HepG2 (cell line): ENCODE measurements at regions not wholly inside any gene's neighbourhood (a gene's known extent, or its start where the extent isn't known, plus 50 kb on each side); places are given as distances from the start of the nearest gene placed in this dataset.

Experiments
- ATAC-seq: fragments of 200-7000 bp; cut with Tn5 transposase; 3 replicates; pipeline ENCODE4 v1.9.1; 2020; ENCODE audit warnings: mild to moderate bottlenecking, moderate library complexity
- BruUV-seq: library from RNA; stranded (reverse); fragments of 400-500 nt; replicated peaks from 2 replicates; lab custom pipeline; 2021; lab: Mats Ljungman, UMichigan
- CTCF ChIA-PET: fragments of 300-600 bp; formaldehyde crosslinking; extraction: SDS; loops from one replicate; lab custom pipeline; 2021; ENCODE audit warnings: low total read pairs, inconsistent platforms, low intra/inter-chr PET ratio; lab: Yijun Ruan, JAX
- POLR2A ChIA-PET: fragments of 350-600 bp; sonication (Branson Sonifier 250); formaldehyde crosslinking; loops from one replicate; lab custom pipeline; 2020; ENCODE audit warnings: antibody characterized with exemption, inconsistent platforms; lab: Yijun Ruan, JAX
- DNase-seq: peaks from one replicate; pipeline ENCODE4 v3.0.0-alpha.2; 2015; ENCODE audit warnings: low spot score
- FAIRE-seq: peaks from 3 replicates; lab custom pipeline; 2011; peaks lifted over from hg19 to GRCh38; lab: Jason Lieb, UNC
- H2AFZ ChIP-seq: one replicate; pipeline ENCODE4 v1.6.1; 2011; ENCODE audit warnings: low read length, inconsistent platforms
- H3K27ac ChIP-seq: fragments of 300-600 bp; 3 replicates; pipeline ENCODE4 v1.8.0; 2011; ENCODE audit warnings: mixed run types, mild to moderate bottlenecking, mixed read lengths, low read length, inconsistent platforms; ENCODE audit not compliant: insufficient read depth; ENCODE audit errors: extremely low read length
- H3K27me3 ChIP-seq, 2 experiments: fragments of 200-600 bp in 1 of 2; 2 replicates in 1 of 2; 3 replicates in 1 of 2; pipeline versions ENCODE4 v1.6.0 to v1.8.0; 2011; ENCODE audit warnings: low read length in 2 of 2, mild to moderate bottlenecking in 2 of 2, moderate library complexity in 2 of 2, inconsistent platforms in 1 of 2; ENCODE audit not compliant: insufficient read depth in 2 of 2, control insufficient read depth in 1 of 2
- H3K36me3 ChIP-seq, 2 experiments: fragments of 200-600 bp in 1 of 2; replicated peaks in 1 of 2; 2 replicates in 1 of 2; 3 replicates in 1 of 2; pipeline versions ENCODE4 v1.5.1 to v1.8.0; 2011; ENCODE audit warnings: low read length in 2 of 2, inconsistent platforms in 1 of 2; ENCODE audit not compliant: insufficient read depth in 2 of 2, control insufficient read depth in 1 of 2
- H3K4me1 ChIP-seq: 2 replicates; pipeline ENCODE4 v1.5.1; 2012; ENCODE audit warnings: low read length, inconsistent platforms; ENCODE audit not compliant: insufficient read depth
- H3K4me2 ChIP-seq: 2 replicates; pipeline ENCODE4 v1.6.0; 2011; ENCODE audit warnings: low read depth, low read length, inconsistent platforms
- H3K4me3 ChIP-seq, 3 experiments: fragments of 200-600 bp in 1 of 3; sonication (generic), shearing (Covaris generic) in 1 of 3; replicated peaks in 1 of 3; 2 replicates each; pipeline ENCODE4 v1.5.1; 2011 to 2016; ENCODE audit warnings: low read length in 3 of 3, inconsistent platforms in 2 of 3, low read depth in 2 of 3, mild to moderate bottlenecking in 2 of 3, control low read depth in 1 of 3, mixed read lengths in 1 of 3; ENCODE audit not compliant: insufficient read depth in 1 of 3
- H3K79me2 ChIP-seq: one replicate; pipeline ENCODE4 v1.6.1; 2011; ENCODE audit warnings: low read length, inconsistent platforms; ENCODE audit not compliant: insufficient read depth
- H3K9ac ChIP-seq: 2 replicates; pipeline ENCODE4 v1.6.0; 2011; ENCODE audit warnings: mild to moderate bottlenecking, low read depth, low read length, inconsistent platforms; ENCODE audit not compliant: insufficient read depth
- H3K9me3 ChIP-seq: 2 replicates; pipeline ENCODE4 v1.5.1; 2012; ENCODE audit warnings: mild to moderate bottlenecking, low read length
- H4K20me1 ChIP-seq: 2 replicates; pipeline ENCODE4 v1.6.0; 2011; ENCODE audit warnings: inconsistent platforms, mild to moderate bottlenecking, low read length, moderate library complexity; ENCODE audit not compliant: insufficient read depth
- KDM5B ChIP-seq: sonication (generic); formaldehyde crosslinking; IDR thresholded peaks from 2 replicates; pipeline ENCODE4 v1.4.0; 2020; ENCODE audit warnings: missing genetic modification reagents, mild to moderate bottlenecking, borderline replicate concordance
- NPAS2 ChIP-seq: sonication (generic); formaldehyde crosslinking; IDR thresholded peaks from 2 replicates; pipeline ENCODE4 v1.8.0; 2022; ENCODE audit warnings: mild to moderate bottlenecking, missing genetic modification reagents, borderline replicate concordance
- PTBP1 ChIP-seq: fragments of 200-400 bp; formaldehyde crosslinking; IDR thresholded peaks from 2 replicates; pipeline ENCODE4 v1.6.1; 2018; ENCODE audit warnings: low read length, low read depth; ENCODE audit not compliant: poor library complexity, severe bottlenecking
- SP5 ChIP-seq: IDR thresholded peaks from 2 replicates; pipeline ENCODE4 v1.6.1; 2016; ENCODE audit warnings: low read depth, borderline replicate concordance
- THRA ChIP-seq: sonication (generic); formaldehyde crosslinking; IDR thresholded peaks from 2 replicates; pipeline ENCODE4 v1.4.0; 2020; ENCODE audit warnings: missing genetic modification reagents, borderline replicate concordance
- ZBTB1 ChIP-seq: sonication (generic); formaldehyde crosslinking; IDR thresholded peaks from 2 replicates; pipeline ENCODE4 v1.4.0; 2020; ENCODE audit warnings: missing genetic modification reagents, borderline replicate concordance
- WGBS: methylation state at CpG from one replicate; pipeline ENCODE4 v1.1.6; 2017; ENCODE audit warnings: low lambda C conversion rate; 5-methylcytosine and 5-hydroxymethylcytosine counted together
- in situ Hi-C: cut with HindIII; loops from 2 replicates; pipeline ENCODE4 v1.10.0; 2017; ENCODE audit warnings: low pct_unique_long_range_greater_than_20kb; ENCODE audit not compliant: extremely low pct_ligation_motif_present
- intact Hi-C: fragments of 100-400 bp; cut with micrococcal nuclease; formaldehyde crosslinking; loops from one replicate; pipeline ENCODE4 v1.10.0; 2022; ENCODE audit not compliant: unreplicated experiment

GRCh38 chr2:146602856-146603255, 1242.0 kb upstream of the ACVR2A start:
- H3K27ac ChIP-seq, result no peak overlapping the region
- ATAC-seq, result no peak

GRCh38 chr2:146602383-146602782, 1242.4 kb upstream of the ACVR2A start:
- POLR2A ChIA-PET, result no interaction called here
- Histone ChIP-seq H3K36me3 (no peaks in the 10 kb centered on the region), H2AFZ (no peak overlapping the region), H3K79me2 (no peaks in the 10 kb centered on the region), H3K27me3 (no peaks in the 10 kb centered on the region), H3K4me3 (no peak overlapping the region), H3K4me1 (no peaks in the 10 kb centered on the region), H3K9me3 (no peaks in the 10 kb centered on the region), H4K20me1 (no peaks in the 10 kb centered on the region), H3K27ac (no peak overlapping the region), H3K4me2 (no peak overlapping the region), H3K9ac (no peak overlapping the region)
- in situ Hi-C loops (no loop called here), intact Hi-C loops (no loop called here)
- CTCF ChIA-PET, result no interaction called here
- no TSS peak for BruUV-seq
- TF ChIP-seq PTBP1, result no peak
- TF ChIP-seq KDM5B (CRISPR knock-in tag), result no peak
- TF ChIP-seq NPAS2 (CRISPR knock-in tag), result no peak
- FAIRE-seq, result no peak
- no peak for ATAC-seq
- no peak for DNase-seq

More at GRCh38 chr2:146602856-146603255, 1242.0 kb upstream of the ACVR2A start:
- no peaks in the 10 kb centered on the region for H3K79me2 ChIP-seq
- no peaks in the 10 kb centered on the region for H3K4me1 ChIP-seq
- in situ Hi-C loops, result no loop called here
- no peaks in the 10 kb centered on the region for H4K20me1 ChIP-seq
- DNase-seq, result no peak
- TF ChIP-seq ZBTB1 (CRISPR knock-in tag), result no peak
- TF ChIP-seq SP5, result no peak
- TF ChIP-seq THRA, result no peak
- TF ChIP-seq, all 625 proteins: peak for 0
- H3K4me2 ChIP-seq, result no peak overlapping the region
- ChIA-PET POLR2A (no interaction called here), CTCF (no interaction called here)
- intact Hi-C loops, result no loop called here
- no peaks in the 10 kb centered on the region for H3K27me3 ChIP-seq
- BruUV-seq, result no TSS peak
- H3K36me3 ChIP-seq, result no peaks in the 10 kb centered on the region
- no peaks in the 10 kb centered on the region for H3K9me3 ChIP-seq
- H3K9ac ChIP-seq, result no peak overlapping the region
- no peak overlapping the region for H3K4me3 ChIP-seq
- no peak for FAIRE-seq
- no peak overlapping the region for H2AFZ ChIP-seq
- WGBS, result 11% methylated on average over 3 of the region's 3 CpGs
